ENCODE measurements at regions not wholly inside any gene's neighbourhood (a gene's known extent, or its start where the extent isn't known, plus 50 kb on each side); places are given as distances from the start of the nearest gene placed in this dataset.

DNA sequence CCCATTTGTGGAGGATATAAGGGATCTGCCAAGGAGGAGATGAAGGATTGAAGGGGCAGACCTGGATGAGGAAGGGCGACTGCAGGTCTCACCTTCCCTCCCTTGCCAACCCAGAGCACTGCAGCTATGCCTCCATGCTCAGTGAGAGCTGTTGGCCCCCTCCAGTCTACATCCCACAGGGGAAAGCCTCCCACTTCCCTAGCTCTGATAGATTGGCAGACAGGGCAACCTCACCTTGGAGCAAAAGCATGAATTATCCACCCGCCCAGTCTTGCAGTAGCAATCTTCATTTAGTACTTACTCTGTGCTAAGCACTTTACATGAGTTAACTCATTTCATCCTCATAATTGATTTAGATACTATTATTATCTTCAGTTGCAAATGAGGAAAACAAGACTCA lies 70.4 kb upstream of the SMNDC1 start:
- DNase-seq: no peak

- DNase-seq: no peak
Observed at GRCh38 chr10:110376021-110376766, 71.5 kb upstream of the SMNDC1 start.

DNA sequence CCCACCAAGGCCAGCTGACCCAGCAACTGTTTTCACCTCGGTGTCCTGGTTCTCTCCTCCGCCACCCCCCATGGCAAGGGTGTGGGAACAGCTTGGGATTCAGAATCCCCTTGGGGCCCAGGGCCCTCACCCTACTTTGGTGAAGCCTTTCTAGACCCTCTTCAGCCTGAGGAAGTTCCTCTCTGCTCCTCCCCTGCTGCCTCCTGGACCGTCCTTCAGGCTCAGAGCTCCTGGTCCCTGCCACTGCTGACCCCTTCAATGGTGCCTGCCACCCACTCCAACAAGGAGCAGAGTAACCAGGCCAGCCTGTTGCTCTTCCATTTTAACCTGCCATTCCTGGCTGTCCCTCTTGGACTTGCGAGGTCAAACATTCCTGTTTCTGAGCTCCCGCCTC lies 72.0 kb upstream of the SMNDC1 start:
- no peak for DNase-seq

DNA sequence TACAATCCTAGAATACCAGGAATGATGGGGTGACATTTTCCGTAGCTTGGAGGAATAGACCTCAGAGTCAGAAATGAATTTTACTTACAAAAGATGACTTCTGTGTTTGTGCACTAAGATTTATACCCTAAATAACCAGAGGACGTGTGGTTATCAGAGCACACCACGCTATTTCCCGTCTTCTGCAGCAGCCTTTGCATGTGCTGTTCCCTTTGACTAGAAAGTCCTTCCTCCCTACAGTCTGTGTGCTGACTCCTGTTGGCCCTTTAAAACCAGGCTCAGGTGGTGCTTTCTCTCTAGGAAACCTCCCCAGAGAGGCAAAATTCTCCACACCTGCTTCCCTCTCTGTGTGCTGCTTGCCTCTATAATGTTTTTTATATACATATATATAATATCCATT lies 73.3 kb upstream of the SMNDC1 start:
- no peak for DNase-seq

DNA sequence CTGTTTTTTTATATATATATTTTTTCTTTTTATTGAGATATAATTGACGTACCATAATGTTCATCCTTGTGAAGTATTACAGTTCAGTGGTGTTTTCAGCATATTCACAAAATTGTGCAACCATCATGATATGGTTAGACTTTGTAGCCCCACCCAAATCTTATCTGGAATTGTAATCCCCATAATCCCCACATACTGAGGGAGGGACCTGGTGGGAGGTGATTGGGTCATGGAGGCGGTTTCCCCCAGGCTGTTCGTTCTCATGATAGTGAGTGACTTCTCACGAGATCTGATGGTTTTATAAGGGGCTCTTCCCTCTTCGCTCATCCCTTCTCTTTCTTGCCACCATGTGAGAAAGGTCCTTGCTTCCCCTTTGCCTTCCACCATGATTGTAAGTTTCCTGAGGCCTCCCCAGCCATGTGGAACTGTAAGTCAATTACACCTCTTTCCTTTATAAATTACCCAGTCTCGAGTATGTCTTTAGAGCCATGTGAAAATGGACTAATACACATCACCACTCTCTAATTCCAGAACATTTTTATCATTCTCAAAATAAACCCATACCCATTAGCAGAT lies 73.9 kb upstream of the SMNDC1 start:
- DNase-seq: no peak

DNA sequence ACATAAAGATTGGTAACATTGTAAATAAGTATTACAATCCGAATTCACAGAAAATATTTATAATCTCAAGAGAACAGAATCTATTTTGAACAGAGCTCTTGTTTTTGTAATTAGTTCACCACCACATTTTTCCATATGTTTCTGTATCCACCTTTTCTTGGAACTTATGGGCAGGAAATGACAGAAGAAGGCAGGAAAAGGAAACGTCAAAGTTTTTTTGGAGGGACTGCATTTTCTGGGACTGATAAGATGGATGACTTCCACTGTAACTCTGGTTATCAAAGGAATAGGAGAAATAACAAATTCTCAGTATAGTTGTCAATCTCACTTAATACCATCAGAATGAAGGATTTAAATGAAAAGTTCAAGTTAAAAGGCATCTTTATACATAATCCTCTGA lies 75.1 kb upstream of the SMNDC1 start:
- no peak for DNase-seq

DNA sequence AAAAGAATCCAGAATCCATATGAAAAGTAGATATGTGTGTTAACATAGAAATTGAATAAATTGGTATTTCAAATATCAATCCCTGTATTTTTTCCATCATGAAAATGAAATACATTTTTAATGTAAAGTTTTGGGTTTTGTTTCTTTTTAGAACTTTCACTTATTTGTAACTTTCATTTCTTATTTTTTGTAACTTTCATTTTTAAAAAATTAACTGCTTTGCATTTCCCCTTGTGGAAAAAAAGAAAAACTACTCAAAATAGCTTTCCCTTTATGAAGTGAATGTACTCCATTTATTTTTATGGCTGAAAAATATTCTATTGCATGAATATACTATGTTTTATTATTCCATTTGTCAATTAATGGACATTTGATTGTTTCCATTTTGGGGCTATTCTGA lies 75.6 kb upstream of the SMNDC1 start:
- DNase-seq: no peak

DNA sequence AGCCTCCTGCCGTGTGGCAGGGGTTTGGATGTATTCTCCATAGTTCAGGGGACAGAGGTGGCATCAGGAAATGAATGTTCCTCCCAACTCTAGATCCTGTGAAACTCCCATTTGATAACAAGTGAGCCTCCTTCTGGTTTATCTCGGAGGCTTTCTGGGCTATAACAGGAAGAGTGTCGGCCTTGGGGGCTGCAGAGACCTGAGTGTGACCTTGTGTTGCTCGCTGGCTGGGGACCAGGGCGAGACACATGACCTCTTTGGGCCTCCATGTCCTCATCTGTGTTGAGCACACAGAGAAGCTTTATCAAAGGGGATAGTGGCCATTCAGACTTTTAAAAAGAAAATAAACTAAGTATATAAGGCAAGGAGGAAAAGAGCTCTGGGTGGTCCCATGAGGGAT lies 78.0 kb upstream of the SMNDC1 start:
- DNase-seq: no peak

- no peak for DNase-seq
Observed at GRCh38 chr10:110387617-110387982, 82.9 kb upstream of the SMNDC1 start.

GRCh38 chr10:110387983-110388686 lies 83.4 kb upstream of the SMNDC1 start:
- DNase-seq: no peak

DNA sequence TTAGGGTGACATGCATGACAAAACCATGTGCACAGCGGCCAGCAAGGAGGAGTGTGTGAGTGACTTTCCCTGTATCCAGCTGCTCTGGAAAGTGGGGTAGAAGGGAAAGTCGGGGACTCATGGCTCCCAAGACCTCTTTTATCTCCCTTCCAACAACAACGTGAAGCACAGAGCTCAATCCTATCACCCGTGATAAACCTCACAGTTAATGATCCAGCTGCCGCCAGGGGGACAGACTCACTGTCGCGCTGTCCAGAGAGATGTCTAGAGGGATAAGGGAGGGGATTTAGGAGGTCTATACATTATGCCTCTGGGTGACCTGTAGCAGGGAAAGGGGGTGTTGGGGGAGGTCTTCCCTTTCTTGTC lies 84.0 kb upstream of the SMNDC1 start:
- DNase-seq: no peak

DNA sequence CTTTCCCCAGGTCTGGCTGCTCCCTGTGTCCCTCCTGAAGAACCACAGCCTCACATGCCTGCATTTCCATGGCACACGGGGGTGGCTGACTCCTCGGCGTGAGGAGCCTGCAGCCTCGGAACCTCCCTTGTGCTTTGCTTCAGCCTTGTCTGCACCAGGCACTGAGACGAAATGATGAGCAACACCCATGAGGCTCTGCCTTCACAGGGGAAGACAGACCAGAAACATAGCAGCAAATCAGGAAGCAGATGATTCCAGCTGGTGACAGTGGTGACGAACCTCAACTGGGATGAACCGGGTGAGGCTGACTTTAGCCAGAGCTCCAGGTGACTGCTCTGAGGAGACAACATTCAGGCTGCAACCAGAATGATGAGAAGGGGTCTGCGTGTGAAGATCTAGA lies 84.5 kb upstream of the SMNDC1 start:
- DNase-seq: no peak

- DNase-seq: no peak
Observed at GRCh38 chr10:110391541-110391940, 86.8 kb upstream of the SMNDC1 start.

- DNase-seq: no peak
Observed at GRCh38 chr10:110392121-110392520, 87.4 kb upstream of the SMNDC1 start.

DNA sequence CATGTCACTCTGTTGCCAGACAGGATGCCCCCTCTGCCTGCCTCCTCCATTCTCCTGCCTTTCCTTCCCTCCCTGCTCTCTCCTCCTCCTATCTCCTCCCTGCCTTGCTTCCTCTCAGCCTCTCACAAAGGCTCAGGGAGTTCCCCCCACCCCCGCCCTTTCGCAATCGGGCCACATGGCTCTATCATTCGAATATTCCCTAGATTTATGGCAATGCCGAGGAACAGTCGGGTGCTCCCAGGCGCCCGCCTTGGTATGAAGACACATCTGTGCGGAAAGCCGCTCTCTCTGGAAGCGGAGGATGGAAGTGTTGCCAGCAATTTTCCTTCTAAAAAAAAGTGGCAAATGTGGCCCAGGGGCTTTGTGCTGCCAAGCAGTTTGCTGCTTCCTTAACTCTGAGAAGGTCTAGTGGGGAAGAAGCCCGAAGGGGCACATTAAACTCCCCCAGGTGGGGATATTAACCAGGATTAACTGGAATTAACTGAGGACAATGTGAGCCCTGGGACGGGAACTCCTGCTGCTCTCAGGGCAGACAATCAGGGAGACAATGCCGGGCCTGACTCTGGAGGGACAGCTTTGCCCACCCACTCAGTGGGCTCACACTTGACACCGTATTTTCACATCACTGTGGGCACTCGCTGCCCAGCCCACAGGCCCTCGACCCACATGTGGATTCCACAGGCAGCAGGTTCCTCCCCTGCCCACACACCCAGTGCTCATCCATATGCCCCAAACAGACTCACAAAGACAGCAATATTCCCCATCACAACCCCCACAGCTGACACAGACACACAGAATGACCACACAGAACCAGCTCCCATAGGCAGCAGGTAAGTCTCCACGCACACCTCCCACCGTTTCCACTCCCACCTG lies 88.4 kb upstream of the SMNDC1 start:
- no peak for DNase-seq

DNA sequence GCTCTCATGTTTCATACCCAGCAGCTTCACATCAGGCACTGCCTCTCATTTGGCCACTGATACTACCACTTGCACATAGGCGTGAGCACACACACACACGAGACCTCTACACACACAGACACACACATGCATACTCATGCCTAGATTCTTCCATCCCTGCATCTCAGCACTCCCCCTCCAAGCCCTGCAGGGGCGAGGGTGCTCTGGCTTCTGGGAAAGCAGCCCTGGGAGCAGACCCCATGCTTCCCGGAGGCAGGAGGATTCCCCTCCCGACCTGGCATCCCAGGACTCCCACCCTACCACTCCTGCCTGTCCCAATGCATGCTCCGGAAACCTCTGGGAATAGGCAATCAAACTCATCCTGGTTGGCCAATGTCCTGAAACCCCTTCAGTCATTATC lies 89.1 kb upstream of the SMNDC1 start:
- no peak for DNase-seq

- no peak for DNase-seq
Observed at GRCh38 chr10:110394296-110394695, 89.6 kb upstream of the SMNDC1 start.

- no peak for DNase-seq
Observed at GRCh38 chr10:110394898-110395297, 90.2 kb upstream of the SMNDC1 start.

GRCh38 chr10:110395350-110396283 lies 90.9 kb upstream of the SMNDC1 start:
- peak; percentile 57 for DNase-seq

- no peak for DNase-seq
Observed at GRCh38 chr10:110396284-110396651, 91.5 kb upstream of the SMNDC1 start.

GRCh38 chr10:110397856-110398255 lies 93.1 kb upstream of the SMNDC1 start:
- no peak for DNase-seq
